Hematopoietic multipotent progenitor cell treated with erythropoietin and hydrocortisone succinate and interleukin-3 and kit ligand, for 17 days (in vitro differentiated cells): ENCODE measurements at regions not wholly inside any gene's neighbourhood (a gene's known extent, or its start where the extent isn't known, plus 50 kb on each side); places are given as distances from the start of the nearest gene placed in this dataset.
"Not testable (repeated sequence)": the region's sequence is repeated elsewhere in the genome, so short reads cannot be mapped to it uniquely, and the experiment has no call there.

Experiments
- DNase-seq: peaks from one replicate; pipeline ENCODE4 v3.0.0-alpha.2; 2015; ENCODE audit warnings: low spot score

DNA sequence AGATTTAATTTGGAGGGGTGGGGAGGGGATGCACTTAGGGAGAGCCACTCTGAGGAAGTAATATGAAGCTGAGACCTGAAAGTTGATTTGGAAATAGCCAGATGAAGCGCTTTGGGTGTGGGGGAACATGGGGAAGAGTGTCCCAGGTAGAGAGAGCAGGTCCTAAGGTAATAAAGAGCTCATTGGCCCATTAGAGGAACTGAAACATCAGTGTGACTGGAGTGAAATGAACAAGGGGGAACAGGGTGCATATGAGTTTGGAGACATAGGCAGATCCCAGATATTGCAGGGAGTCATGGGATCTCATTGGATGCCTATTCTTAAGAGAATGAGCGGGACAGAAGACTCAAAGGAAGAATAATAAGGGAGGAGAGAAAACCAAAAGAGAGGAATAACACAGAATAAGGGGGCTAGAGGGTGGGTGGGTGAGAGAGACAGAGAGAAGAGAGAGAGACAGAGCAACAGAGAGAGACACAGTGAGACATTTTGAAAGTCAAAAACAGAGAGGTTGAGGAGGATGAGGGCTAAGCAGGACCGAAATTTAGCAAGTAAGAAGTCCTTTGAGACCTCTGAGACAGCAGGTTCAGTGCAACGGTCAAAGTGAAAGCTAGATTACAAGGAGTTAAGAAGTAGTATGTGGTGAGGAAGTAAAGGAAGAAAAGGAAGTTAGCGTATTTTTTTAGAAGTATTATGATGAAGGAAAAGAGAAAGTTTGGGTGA, 54.1 kb upstream of the NOTCH2NLA start:
- not testable (repeated sequence) for DNase-seq

DNA sequence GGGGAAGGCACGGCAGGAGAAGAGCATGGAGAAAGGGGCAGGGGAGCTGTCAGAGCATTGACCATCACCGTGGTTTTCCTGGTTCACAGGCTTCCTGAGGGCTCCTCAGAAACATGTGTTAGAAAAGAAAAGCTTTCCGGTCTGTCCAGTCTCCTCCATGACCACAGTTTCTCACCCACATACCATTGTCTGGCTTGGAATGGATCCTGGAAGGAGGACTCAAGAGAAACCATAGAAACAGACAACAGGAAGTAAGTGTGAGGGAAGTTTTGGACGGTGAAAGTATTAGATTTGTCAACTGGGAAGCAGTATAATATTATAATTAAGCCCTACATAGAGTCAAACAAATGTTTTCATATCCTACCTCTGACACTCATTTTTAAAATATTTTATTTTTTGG, 52.7 kb upstream of the NOTCH2NLA start:
- DNase-seq = not testable (repeated sequence)

DNA sequence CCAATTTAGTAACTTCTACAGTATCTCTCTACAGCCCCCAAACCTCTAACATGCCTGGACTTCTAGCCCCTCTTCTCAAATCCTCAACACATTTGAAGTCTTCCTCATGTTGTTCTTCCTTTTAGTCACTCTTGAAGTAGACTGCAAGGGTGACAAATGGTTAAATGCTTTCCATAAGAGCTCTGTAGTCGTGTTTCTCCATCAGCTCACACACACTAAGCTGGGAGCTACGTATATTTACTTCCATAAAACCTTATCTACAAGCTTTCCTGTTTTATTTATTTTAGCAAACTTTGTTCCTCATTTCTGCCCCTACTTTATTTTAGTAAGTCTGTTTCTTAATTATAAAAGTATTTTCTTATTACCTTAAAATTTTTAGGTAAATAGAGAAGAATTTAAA, 49.9 kb upstream of the NOTCH2NLA start:
- not testable (repeated sequence) for DNase-seq
